Panc1 (cell line): ENCODE measurements at regions not wholly inside any gene's neighbourhood (a gene's known extent, or its start where the extent isn't known, plus 50 kb on each side); places are given as distances from the start of the nearest gene placed in this dataset.

Experiments
- POLR2AphosphoS5 ChIP-seq: IDR thresholded peaks from 2 replicates; pipeline ENCODE4 v1.6.1; 2012; ENCODE audit warnings: mild to moderate bottlenecking, low read depth, low read length, moderate library complexity
- TCF7L2 ChIP-seq: IDR thresholded peaks from 2 replicates; pipeline ENCODE4 v1.6.1; 2011; ENCODE audit warnings: mild to moderate bottlenecking, low read depth, low read length, inconsistent platforms
- TF ChIP-seq, protein P1 (sequence below): fragments of 450-650 bp; IDR thresholded peaks from 2 replicates; pipeline ENCODE4 v1.5.1; 2017; ENCODE audit warnings: mild to moderate bottlenecking
- TF ChIP-seq, protein P2 (sequence below), 2 experiments: IDR thresholded peaks; 2 replicates each; pipeline ENCODE4 v1.6.1; 2011 to 2012; ENCODE audit warnings: low read depth in 2 of 2, control low read depth in 1 of 2, low read length in 1 of 2, mild to moderate bottlenecking in 1 of 2, moderate library complexity in 1 of 2; ENCODE audit not compliant: insufficient read depth in 1 of 2

DNA sequence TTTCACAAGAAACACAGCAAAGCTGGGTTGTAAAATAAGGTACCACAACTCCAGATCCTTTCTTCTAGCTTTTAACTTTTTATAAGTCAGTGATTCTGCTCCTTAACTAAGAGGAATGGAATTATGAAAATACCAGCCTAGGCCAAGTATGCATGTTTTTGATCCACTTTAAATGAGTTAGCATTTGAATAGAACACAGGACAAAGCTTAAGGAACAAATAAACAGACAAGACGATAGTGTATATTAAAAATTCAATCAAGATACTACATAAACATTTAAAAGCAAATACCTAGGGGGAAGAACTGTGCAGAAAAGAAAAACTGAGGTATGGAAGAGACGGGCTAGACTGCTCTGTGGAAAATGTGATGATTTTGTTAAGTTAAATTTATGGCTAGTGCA, 200.7 kb downstream of the LURAP1L start:
- TF ChIP-seq, protein P1, sequence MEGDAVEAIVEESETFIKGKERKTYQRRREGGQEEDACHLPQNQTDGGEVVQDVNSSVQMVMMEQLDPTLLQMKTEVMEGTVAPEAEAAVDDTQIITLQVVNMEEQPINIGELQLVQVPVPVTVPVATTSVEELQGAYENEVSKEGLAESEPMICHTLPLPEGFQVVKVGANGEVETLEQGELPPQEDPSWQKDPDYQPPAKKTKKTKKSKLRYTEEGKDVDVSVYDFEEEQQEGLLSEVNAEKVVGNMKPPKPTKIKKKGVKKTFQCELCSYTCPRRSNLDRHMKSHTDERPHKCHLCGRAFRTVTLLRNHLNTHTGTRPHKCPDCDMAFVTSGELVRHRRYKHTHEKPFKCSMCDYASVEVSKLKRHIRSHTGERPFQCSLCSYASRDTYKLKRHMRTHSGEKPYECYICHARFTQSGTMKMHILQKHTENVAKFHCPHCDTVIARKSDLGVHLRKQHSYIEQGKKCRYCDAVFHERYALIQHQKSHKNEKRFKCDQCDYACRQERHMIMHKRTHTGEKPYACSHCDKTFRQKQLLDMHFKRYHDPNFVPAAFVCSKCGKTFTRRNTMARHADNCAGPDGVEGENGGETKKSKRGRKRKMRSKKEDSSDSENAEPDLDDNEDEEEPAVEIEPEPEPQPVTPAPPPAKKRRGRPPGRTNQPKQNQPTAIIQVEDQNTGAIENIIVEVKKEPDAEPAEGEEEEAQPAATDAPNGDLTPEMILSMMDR = no peak
- TF ChIP-seq POLR2AphosphoS5 (no peak), TCF7L2 (no peak)
- TF ChIP-seq, protein P2, sequence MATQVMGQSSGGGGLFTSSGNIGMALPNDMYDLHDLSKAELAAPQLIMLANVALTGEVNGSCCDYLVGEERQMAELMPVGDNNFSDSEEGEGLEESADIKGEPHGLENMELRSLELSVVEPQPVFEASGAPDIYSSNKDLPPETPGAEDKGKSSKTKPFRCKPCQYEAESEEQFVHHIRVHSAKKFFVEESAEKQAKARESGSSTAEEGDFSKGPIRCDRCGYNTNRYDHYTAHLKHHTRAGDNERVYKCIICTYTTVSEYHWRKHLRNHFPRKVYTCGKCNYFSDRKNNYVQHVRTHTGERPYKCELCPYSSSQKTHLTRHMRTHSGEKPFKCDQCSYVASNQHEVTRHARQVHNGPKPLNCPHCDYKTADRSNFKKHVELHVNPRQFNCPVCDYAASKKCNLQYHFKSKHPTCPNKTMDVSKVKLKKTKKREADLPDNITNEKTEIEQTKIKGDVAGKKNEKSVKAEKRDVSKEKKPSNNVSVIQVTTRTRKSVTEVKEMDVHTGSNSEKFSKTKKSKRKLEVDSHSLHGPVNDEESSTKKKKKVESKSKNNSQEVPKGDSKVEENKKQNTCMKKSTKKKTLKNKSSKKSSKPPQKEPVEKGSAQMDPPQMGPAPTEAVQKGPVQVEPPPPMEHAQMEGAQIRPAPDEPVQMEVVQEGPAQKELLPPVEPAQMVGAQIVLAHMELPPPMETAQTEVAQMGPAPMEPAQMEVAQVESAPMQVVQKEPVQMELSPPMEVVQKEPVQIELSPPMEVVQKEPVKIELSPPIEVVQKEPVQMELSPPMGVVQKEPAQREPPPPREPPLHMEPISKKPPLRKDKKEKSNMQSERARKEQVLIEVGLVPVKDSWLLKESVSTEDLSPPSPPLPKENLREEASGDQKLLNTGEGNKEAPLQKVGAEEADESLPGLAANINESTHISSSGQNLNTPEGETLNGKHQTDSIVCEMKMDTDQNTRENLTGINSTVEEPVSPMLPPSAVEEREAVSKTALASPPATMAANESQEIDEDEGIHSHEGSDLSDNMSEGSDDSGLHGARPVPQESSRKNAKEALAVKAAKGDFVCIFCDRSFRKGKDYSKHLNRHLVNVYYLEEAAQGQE (IDR thresholded peaks at IDR 0.05; ENCODE audit: insufficient read depth in 1 of 2, low read depth in 2 of 2, low read length in 1 of 2) = no peak
